Fibroblast of lung (primary cell): ENCODE measurements at regions not wholly inside any gene's neighbourhood (a gene's known extent, or its start where the extent isn't known, plus 50 kb on each side); places are given as distances from the start of the nearest gene placed in this dataset.

Source experiments
- EZH2 ChIP-seq: IDR thresholded peaks from 2 replicates; pipeline ENCODE4 v1.5.1; 2012; ENCODE audit warnings: low read length, control low read depth, mild to moderate bottlenecking; ENCODE audit errors: missing control alignments
- TF ChIP-seq, protein P1 (sequence below), 2 donors: IDR thresholded peaks in 1 of 2; conservative IDR thresholded peaks in 1 of 2; 1 replicate in 1 of 2; 2 replicates in 1 of 2; pipeline ENCODE4 v1.5.1; 2011 to 2012; ENCODE audit warnings: low read length in 2 of 2, control low read depth in 1 of 2, inconsistent platforms in 1 of 2, low read depth in 1 of 2, mild to moderate bottlenecking in 1 of 2

DNA sequence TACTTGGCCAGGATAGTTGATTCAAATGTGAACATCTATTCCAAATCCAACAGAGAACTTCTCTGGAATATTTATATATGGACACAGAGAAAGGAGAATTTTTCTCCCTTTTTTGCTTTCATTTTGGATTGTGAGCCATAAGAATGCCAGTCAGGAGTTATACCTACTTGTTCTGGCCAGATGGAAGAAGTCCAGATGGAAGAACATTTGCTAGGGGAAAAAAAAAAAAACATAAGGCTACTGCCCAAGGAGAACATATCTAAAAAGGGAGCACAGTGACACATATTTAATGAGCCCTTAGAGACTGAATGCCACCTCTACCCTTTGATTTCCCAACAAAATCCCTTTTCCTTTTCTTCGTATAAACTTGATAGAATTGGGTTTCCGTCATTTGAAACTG, 61.7 kb upstream of the PPP2R2B start:
- TF ChIP-seq EZH2 = no peak
- TF ChIP-seq, protein P1, sequence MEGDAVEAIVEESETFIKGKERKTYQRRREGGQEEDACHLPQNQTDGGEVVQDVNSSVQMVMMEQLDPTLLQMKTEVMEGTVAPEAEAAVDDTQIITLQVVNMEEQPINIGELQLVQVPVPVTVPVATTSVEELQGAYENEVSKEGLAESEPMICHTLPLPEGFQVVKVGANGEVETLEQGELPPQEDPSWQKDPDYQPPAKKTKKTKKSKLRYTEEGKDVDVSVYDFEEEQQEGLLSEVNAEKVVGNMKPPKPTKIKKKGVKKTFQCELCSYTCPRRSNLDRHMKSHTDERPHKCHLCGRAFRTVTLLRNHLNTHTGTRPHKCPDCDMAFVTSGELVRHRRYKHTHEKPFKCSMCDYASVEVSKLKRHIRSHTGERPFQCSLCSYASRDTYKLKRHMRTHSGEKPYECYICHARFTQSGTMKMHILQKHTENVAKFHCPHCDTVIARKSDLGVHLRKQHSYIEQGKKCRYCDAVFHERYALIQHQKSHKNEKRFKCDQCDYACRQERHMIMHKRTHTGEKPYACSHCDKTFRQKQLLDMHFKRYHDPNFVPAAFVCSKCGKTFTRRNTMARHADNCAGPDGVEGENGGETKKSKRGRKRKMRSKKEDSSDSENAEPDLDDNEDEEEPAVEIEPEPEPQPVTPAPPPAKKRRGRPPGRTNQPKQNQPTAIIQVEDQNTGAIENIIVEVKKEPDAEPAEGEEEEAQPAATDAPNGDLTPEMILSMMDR (conservative IDR thresholded peaks at IDR 0.05 in 1 of 2, IDR thresholded peaks at IDR 0.05 in 1 of 2; ENCODE audit: low read depth in 1 of 2, low read length in 2 of 2) = no peak
